ENCODE measurements at regions not wholly inside any gene's neighbourhood (a gene's known extent, or its start where the extent isn't known, plus 50 kb on each side); places are given as distances from the start of the nearest gene placed in this dataset.

DNA sequence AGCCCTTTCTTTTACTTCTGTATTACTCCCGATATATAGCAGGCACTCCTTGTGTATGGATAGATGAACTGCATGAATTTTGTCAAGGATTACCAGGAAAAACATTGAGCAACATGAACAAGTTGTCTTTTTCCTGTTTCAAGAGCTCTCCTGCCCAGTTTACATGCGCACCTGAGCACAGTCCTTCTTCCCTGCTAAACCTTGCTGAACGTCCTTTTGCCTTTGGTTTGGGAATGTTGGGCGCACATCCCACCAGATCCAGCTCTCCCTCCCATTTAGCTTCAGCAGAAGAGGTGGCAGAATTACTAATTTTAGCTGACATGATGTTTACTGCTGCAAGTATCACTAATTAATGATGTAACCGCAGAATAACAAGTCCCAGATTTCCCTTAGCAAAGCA is 121.4 kb upstream of the TMCC3 start:
- DNase-seq (ENCODE audit: low spot score in 2 of 2): no peak
- TF ChIP-seq EP300 (IDR thresholded peaks at IDR 0.05) (no peak), POLR2AphosphoS5 (IDR thresholded peaks at IDR 0.05) (no peak), POLR2A (IDR thresholded peaks at IDR 0.05) (no peak)
- TF ChIP-seq, protein P1, sequence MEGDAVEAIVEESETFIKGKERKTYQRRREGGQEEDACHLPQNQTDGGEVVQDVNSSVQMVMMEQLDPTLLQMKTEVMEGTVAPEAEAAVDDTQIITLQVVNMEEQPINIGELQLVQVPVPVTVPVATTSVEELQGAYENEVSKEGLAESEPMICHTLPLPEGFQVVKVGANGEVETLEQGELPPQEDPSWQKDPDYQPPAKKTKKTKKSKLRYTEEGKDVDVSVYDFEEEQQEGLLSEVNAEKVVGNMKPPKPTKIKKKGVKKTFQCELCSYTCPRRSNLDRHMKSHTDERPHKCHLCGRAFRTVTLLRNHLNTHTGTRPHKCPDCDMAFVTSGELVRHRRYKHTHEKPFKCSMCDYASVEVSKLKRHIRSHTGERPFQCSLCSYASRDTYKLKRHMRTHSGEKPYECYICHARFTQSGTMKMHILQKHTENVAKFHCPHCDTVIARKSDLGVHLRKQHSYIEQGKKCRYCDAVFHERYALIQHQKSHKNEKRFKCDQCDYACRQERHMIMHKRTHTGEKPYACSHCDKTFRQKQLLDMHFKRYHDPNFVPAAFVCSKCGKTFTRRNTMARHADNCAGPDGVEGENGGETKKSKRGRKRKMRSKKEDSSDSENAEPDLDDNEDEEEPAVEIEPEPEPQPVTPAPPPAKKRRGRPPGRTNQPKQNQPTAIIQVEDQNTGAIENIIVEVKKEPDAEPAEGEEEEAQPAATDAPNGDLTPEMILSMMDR (IDR thresholded peaks at IDR 0.05): no peak

DNA sequence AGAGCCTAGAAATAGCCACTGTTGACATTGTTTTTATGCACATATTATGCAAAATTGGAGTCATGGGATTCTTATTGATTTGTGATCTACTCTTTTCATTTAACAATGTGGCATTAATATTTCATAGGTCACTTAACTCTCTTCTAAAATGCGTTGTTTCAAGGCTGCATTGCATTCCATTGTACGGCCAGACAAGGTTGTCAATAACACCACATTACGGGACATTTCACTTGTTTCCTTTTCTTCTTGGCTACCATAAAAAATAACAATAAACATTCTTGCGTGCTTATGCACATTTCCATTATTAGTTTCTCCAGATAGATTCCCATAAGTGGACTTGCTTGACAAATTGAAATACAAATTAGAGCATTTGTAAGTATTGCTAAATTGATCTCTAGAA is 120.8 kb upstream of the TMCC3 start:
- TF ChIP-seq, protein P1 (IDR thresholded peaks at IDR 0.05): no peak
- TF ChIP-seq POLR2AphosphoS5 (IDR thresholded peaks at IDR 0.05) (no peak), EP300 (IDR thresholded peaks at IDR 0.05) (no peak), POLR2A (IDR thresholded peaks at IDR 0.05) (no peak)
- DNase-seq (ENCODE audit: low spot score in 2 of 2): no peak
- Histone ChIP-seq H3K9me3 (no peaks in the 10 kb centered on the region), H3K4me3 (no peak overlapping the region), H3K27me3 (peaks cover 4% of the 10 kb centered on the region), H3K4me1 (no peaks in the 10 kb centered on the region), H3K36me3 (no peaks in the 10 kb centered on the region), H3K27ac (no peak overlapping the region)
- WGBS: 90% methylated on average over 4 of the region's 4 CpGs

More for the DNA sequence above, 121.4 kb upstream of the TMCC3 start:
- no peak overlapping the region for H3K4me3 ChIP-seq
- no peak overlapping the region for H3K27ac ChIP-seq
- H3K27me3 ChIP-seq: peaks cover 4% of the 10 kb centered on the region
- WGBS: 76% methylated on average over 5 of the region's 5 CpGs
- no peaks in the 10 kb centered on the region for H3K9me3 ChIP-seq
- no peaks in the 10 kb centered on the region for H3K4me1 ChIP-seq
- H3K36me3 ChIP-seq: no peaks in the 10 kb centered on the region

DNA sequence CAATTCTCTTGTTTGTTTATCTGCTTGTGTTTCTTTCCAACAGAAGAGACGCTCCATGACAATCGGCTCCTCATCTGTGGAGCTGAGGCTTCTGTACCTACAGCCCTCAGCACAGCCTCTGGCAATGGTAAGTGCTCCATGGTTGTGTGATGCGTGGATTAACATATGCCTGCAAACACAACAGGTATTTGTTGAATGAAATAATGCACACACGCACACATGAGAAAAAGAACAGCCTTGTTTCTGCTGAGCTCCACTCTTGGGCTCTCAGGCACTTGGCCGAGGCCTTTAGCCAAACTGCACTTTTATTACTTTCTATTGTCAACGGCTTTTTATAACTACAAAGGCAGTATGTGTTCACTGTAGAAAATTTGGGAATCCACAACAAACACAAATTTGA is 120.4 kb upstream of the TMCC3 start:
- Histone ChIP-seq H3K9me3 (no peaks in the 10 kb centered on the region), H3K4me3 (no peak overlapping the region), H3K27me3 (peaks cover 4% of the 10 kb centered on the region), H3K27ac (no peak overlapping the region), H3K4me1 (no peaks in the 10 kb centered on the region), H3K36me3 (no peaks in the 10 kb centered on the region)
- TF ChIP-seq POLR2A (IDR thresholded peaks at IDR 0.05) (no peak), EP300 (IDR thresholded peaks at IDR 0.05) (no peak), POLR2AphosphoS5 (IDR thresholded peaks at IDR 0.05) (no peak)
- TF ChIP-seq, protein P1 (IDR thresholded peaks at IDR 0.05): no peak
- no peak for DNase-seq (ENCODE audit: low spot score in 2 of 2)
- WGBS: 74% methylated on average over 6 of the region's 6 CpGs

DNA sequence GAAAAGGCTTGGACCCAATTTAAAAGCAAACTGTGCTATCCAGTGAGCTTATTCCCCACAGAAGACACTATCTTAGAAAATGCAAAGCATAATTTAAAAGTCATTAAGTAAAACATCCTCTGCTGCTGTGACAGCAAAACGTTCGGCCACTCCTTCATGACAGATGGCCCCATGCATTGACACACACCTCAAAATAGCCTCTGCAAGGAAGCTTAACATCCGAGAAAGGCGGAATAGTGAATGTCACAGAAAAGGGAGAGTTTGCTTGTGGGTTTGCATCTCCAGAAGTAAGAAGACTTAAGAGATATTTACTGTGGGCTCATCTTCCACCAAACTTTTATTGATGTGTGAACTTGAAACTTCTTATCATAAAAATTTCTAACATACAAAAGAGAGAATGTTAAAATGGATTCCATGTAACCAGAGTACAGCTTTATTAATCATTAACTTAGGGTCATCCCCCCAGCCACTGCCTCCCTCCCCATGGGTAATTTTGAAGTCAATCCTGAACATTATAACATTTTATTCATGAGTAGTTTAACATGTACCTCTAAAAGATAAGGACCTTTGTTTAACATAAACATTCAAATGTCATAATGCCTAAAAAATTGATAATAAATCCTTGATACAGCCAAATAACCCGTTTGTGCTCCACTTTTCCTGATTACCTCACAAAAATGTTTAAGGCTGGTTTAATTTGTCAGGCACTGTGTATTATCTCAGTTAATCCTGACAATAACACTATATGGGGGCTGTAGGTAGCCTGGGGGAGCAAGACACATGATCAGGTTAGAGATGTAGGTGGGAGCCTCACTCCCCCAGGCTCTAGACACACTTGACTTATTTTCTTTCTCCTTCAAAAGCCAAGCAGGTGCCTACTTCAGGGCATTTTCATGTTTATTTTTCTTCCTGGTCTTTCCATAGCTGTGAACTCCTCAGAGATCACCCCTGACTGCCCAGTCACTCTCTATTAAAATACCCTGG is 119.7 kb upstream of the TMCC3 start:
- Histone ChIP-seq H3K27me3 (peaks cover 4% of the 10 kb centered on the region), H3K27ac (no peak overlapping the region), H3K4me1 (no peaks in the 10 kb centered on the region), H3K9me3 (no peaks in the 10 kb centered on the region), H3K4me3 (no peak overlapping the region), H3K36me3 (no peaks in the 10 kb centered on the region)
- WGBS: 77% methylated on average over 5 of the region's 5 CpGs
- DNase-seq (ENCODE audit: low spot score in 2 of 2): no peak
- TF ChIP-seq, protein P1 (IDR thresholded peaks at IDR 0.05): no peak
- TF ChIP-seq POLR2AphosphoS5 (IDR thresholded peaks at IDR 0.05): no peak
- no peak for TF ChIP-seq POLR2A (IDR thresholded peaks at IDR 0.05)

DNA sequence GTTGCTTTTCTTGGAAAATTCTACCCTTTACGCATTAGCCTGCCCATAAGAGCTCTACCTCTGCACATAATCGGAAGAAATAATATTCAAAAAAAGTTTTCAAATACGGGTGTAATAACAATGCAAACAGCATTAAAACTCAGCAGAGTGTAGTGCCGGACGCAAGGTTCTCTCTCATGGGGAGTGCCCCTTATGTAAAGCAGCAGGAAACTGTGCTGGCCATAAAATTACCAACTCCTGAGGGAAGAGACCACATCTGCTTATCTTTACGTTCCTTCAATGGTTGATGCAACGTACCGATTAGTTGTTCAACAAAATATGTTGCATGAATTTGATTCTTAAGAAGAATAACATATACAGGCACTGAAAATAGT is 118.7 kb upstream of the TMCC3 start:
- no peaks in the 10 kb centered on the region for H3K4me1 ChIP-seq
- H3K27ac ChIP-seq: no peak overlapping the region
- TF ChIP-seq POLR2AphosphoS5 (IDR thresholded peaks at IDR 0.05): no peak
- TF ChIP-seq POLR2A (IDR thresholded peaks at IDR 0.05): no peak
- no peak for TF ChIP-seq EP300 (IDR thresholded peaks at IDR 0.05)
- TF ChIP-seq, protein P1 (IDR thresholded peaks at IDR 0.05): no peak
- 52% methylated on average over 8 of the region's 8 CpGs for WGBS
- H3K36me3 ChIP-seq: no peaks in the 10 kb centered on the region
- H3K4me3 ChIP-seq: no peak overlapping the region
- no peaks in the 10 kb centered on the region for H3K9me3 ChIP-seq
- no peaks in the 10 kb centered on the region for H3K27me3 ChIP-seq
- DNase-seq (ENCODE audit: low spot score in 2 of 2): no peak

Measured in suprapubic skin (tissue), 4 donors.